ENCODE measurements at regions not wholly inside any gene's neighbourhood (a gene's known extent, or its start where the extent isn't known, plus 50 kb on each side); places are given as distances from the start of the nearest gene placed in this dataset.

- no peak overlapping the region for H3K27ac ChIP-seq
- no peaks in the 10 kb centered on the region for H3K27me3 ChIP-seq
- no peaks in the 10 kb centered on the region for H3K9me3 ChIP-seq
- intact Hi-C loops (cut with DNase I): no loop called here
- no peak overlapping the region for H3K4me3 ChIP-seq
- DNase-seq (ENCODE audit: extremely low spot score in 2 of 2): no peak
- TF ChIP-seq, protein P1, sequence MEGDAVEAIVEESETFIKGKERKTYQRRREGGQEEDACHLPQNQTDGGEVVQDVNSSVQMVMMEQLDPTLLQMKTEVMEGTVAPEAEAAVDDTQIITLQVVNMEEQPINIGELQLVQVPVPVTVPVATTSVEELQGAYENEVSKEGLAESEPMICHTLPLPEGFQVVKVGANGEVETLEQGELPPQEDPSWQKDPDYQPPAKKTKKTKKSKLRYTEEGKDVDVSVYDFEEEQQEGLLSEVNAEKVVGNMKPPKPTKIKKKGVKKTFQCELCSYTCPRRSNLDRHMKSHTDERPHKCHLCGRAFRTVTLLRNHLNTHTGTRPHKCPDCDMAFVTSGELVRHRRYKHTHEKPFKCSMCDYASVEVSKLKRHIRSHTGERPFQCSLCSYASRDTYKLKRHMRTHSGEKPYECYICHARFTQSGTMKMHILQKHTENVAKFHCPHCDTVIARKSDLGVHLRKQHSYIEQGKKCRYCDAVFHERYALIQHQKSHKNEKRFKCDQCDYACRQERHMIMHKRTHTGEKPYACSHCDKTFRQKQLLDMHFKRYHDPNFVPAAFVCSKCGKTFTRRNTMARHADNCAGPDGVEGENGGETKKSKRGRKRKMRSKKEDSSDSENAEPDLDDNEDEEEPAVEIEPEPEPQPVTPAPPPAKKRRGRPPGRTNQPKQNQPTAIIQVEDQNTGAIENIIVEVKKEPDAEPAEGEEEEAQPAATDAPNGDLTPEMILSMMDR (IDR thresholded peaks at IDR 0.05): no peak
- TF ChIP-seq POLR2A (IDR thresholded peaks at IDR 0.05): no peak
- TF ChIP-seq POLR2AphosphoS5 (IDR thresholded peaks at IDR 0.05; ENCODE audit: insufficient read depth in 1 of 2, low read depth in 1 of 2): no peak
- H3K4me1 ChIP-seq: no peaks in the 10 kb centered on the region
- H3K36me3 ChIP-seq: no peaks in the 10 kb centered on the region
These were observed 117.0 kb upstream of the SMIM21 start for GRCh38 chr18:75544496-75544895.

DNA sequence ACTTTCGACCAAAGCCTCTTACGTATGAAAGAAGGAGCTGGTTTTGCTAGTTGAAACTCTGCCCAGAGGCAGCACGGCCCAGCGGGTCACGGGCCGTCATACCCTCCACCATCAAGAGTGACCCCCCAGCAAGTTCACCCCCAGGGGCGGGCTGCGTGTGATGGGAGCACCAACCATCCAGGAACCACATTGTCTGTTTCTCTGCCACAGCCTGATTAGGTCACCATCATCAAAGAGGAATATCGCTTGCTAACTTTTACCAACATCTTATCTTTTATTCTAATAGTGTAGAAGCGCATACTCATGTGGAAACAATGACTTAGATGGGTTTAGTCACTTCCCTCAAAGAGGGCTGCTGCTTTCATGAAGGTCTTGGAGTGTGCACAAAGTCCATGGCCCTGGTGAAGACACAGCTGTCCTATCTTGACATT, 116.6 kb upstream of the SMIM21 start:
- Histone ChIP-seq H3K27ac (no peak overlapping the region), H3K4me3 (no peak overlapping the region), H3K36me3 (no peaks in the 10 kb centered on the region), H3K9me3 (no peaks in the 10 kb centered on the region), H3K4me1 (no peaks in the 10 kb centered on the region), H3K27me3 (no peaks in the 10 kb centered on the region)
- TF ChIP-seq, protein P1 (IDR thresholded peaks at IDR 0.05): no peak
- TF ChIP-seq POLR2A (IDR thresholded peaks at IDR 0.05) (no peak), POLR2AphosphoS5 (IDR thresholded peaks at IDR 0.05; ENCODE audit: insufficient read depth in 1 of 2, low read depth in 1 of 2) (no peak)
- intact Hi-C loops (cut with DNase I): no loop called here
- peak in 1 of 2 donors; percentile 34 for DNase-seq (ENCODE audit: extremely low spot score in 2 of 2)

GRCh38 chr18:75538727-75539126, 111.2 kb upstream of the SMIM21 start:
- DNase-seq (ENCODE audit: extremely low spot score in 2 of 2): peak in 1 of 2 donors; percentile 10
- Histone ChIP-seq H3K4me1 (no peaks in the 10 kb centered on the region), H3K36me3 (no peaks in the 10 kb centered on the region), H3K27me3 (no peaks in the 10 kb centered on the region), H3K4me3 (no peak overlapping the region), H3K9me3 (no peaks in the 10 kb centered on the region), H3K27ac (no peak overlapping the region)
- intact Hi-C loops (cut with DNase I): no loop called here
- TF ChIP-seq, protein P1 (IDR thresholded peaks at IDR 0.05): no peak

GRCh38 chr18:75533950-75534349, 106.4 kb upstream of the SMIM21 start:
- DNase-seq (ENCODE audit: extremely low spot score in 2 of 2): no peak
- intact Hi-C loops (cut with DNase I): no loop called here
- Histone ChIP-seq H3K36me3 (no peaks in the 10 kb centered on the region), H3K27me3 (no peaks in the 10 kb centered on the region), H3K4me3 (no peak overlapping the region), H3K4me1 (no peaks in the 10 kb centered on the region), H3K9me3 (no peaks in the 10 kb centered on the region), H3K27ac (no peak overlapping the region)
- no peak for TF ChIP-seq POLR2A (IDR thresholded peaks at IDR 0.05)
- TF ChIP-seq POLR2AphosphoS5 (IDR thresholded peaks at IDR 0.05; ENCODE audit: insufficient read depth in 1 of 2, low read depth in 1 of 2): no peak
- TF ChIP-seq, protein P1 (IDR thresholded peaks at IDR 0.05): no peak

- no peaks in the 10 kb centered on the region for H3K4me1 ChIP-seq
- H3K36me3 ChIP-seq: no peaks in the 10 kb centered on the region
- no peak overlapping the region for H3K4me3 ChIP-seq
- no peak overlapping the region for H3K27ac ChIP-seq
- intact Hi-C loops (cut with DNase I): no loop called here
- H3K27me3 ChIP-seq: no peaks in the 10 kb centered on the region
- no peak for DNase-seq (ENCODE audit: extremely low spot score in 2 of 2)
- no peaks in the 10 kb centered on the region for H3K9me3 ChIP-seq
- no peak for TF ChIP-seq POLR2AphosphoS5 (IDR thresholded peaks at IDR 0.05; ENCODE audit: insufficient read depth in 1 of 2, low read depth in 1 of 2)
- TF ChIP-seq POLR2A (IDR thresholded peaks at IDR 0.05): no peak
- TF ChIP-seq, protein P1 (IDR thresholded peaks at IDR 0.05): no peak
These were observed 105.7 kb upstream of the SMIM21 start for GRCh38 chr18:75533209-75533608.
